MM.1S (cell line): ENCODE measurements at regions not wholly inside any gene's neighbourhood (a gene's known extent, or its start where the extent isn't known, plus 50 kb on each side); places are given as distances from the start of the nearest gene placed in this dataset.

Experiments
- CTCF ChIP-seq: fragments of 300-600 bp; sonication (generic); IDR thresholded peaks from 2 replicates; pipeline ENCODE4 v1.5.1; 2016; ENCODE audit warnings: antibody characterized with exemption, low read length, mixed read lengths
- EZH2phosphoT487 ChIP-seq: fragments of 300-600 bp; sonication (generic); IDR thresholded peaks from 2 replicates; pipeline ENCODE4 v1.6.1; 2018; ENCODE audit warnings: antibody characterized with exemption, low read length

GRCh38 chr4:165724786-165725185 lies 148.3 kb upstream of the TLL1 start:
- no peak for TF ChIP-seq EZH2phosphoT487
- no peak for TF ChIP-seq CTCF
